Coronary artery (tissue), 2 donors: ENCODE measurements at regions not wholly inside any gene's neighbourhood (a gene's known extent, or its start where the extent isn't known, plus 50 kb on each side); places are given as distances from the start of the nearest gene placed in this dataset.

ENCODE experiments used
- DNase-seq: peaks from one replicate; pipeline ENCODE4 v3.0.0-alpha.2; 2017; ENCODE audit warnings: low spot score
- H3K27ac ChIP-seq, 2 donors: fragments of 200-600 bp; sonication (generic); one replicate each; pipeline ENCODE4 v1.5.1; 2016 to 2019
- H3K4me3 ChIP-seq: fragments of 200-600 bp; sonication (generic); 2 replicates; pipeline ENCODE4 v1.5.1; 2016; ENCODE audit warnings: mild to moderate bottlenecking, moderate library complexity
- CTCF ChIP-seq: fragments of 200-600 bp; sonication (generic); IDR thresholded peaks from one replicate; pipeline ENCODE4 v1.5.1; 2019; ENCODE audit warnings: antibody characterized with exemption

- no peak for TF ChIP-seq CTCF
- Histone ChIP-seq H3K4me3 (no peak overlapping the region), H3K27ac (no peak overlapping the region)
- no peak for DNase-seq
Measured at GRCh38 chr13:84400706-84401105, 518.4 kb upstream of the SLITRK1 start.

GRCh38 chr13:84399320-84400085, 517.2 kb upstream of the SLITRK1 start:
- no peak overlapping the region for H3K27ac ChIP-seq
- TF ChIP-seq CTCF: no peak
- no peak overlapping the region for H3K4me3 ChIP-seq
- no peak for DNase-seq

DNA sequence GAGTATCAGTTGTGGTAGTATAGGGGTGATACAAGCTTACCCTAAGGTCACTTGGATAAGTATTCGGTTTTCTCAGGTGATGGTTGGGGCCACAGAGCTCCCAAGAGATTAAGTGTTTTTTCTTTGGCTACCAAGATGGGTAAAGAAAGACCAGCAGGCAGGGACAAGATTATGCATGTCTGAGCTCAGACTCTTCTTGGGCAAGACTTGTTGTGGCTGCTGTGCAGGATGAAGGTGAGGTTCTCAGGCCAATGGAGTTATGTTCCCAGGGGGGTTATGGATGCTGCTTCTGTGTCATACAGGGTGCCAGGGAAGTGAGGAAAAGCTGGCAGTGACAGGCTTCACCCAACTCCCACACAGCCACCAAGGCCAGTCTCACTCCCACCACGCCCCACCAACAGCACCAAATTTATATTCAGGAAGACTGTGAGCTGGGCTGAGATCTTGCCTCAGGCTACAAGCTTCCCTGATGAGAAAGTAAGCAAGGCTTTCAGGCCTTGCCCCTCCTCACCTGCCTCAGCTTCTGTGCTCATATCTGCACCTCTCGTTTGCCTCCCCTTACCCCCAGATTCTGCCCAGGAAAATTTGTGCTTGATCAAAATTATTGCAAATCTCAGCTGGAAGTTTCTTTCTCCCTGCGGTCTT, 511.8 kb upstream of the SLITRK1 start:
- DNase-seq: no peak
- H3K27ac ChIP-seq: no peak overlapping the region

GRCh38 chr13:84380866-84381265, 498.6 kb upstream of the SLITRK1 start:
- no peak for DNase-seq
- Histone ChIP-seq H3K4me3 (no peak overlapping the region), H3K27ac (no peak overlapping the region)
- TF ChIP-seq CTCF: no peak

More for the DNA sequence above, 511.8 kb upstream of the SLITRK1 start:
- H3K4me3 ChIP-seq: no peak overlapping the region
- TF ChIP-seq CTCF: no peak

- DNase-seq: no peak
- Histone ChIP-seq H3K4me3 (no peak overlapping the region), H3K27ac (no peak overlapping the region)
- no peak for TF ChIP-seq CTCF
Measured at GRCh38 chr13:84377106-84377505, 494.8 kb upstream of the SLITRK1 start.

GRCh38 chr13:84366506-84366905, 484.2 kb upstream of the SLITRK1 start:
- TF ChIP-seq CTCF: no peak
- no peak for DNase-seq
- no peak overlapping the region for H3K4me3 ChIP-seq

DNA sequence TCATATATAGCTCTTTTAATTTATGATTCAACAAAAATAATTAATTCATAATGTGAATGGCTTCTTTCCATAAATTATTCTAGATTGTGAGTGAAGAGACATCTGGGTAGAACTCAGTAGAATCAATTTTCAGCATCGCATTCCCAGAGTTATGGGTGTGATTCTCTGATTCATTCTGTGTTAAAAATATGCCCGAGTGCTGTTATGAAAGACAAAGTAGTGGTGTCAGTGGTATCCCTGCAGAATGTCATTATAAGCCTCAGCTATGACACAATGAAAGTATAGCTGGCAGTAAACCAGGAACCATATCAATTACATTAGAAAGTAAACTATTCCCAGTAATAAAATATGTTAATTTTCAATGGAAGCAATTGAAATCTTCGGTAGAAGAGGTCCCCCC, 480.5 kb upstream of the SLITRK1 start:
- DNase-seq: no peak
- no peak overlapping the region for H3K4me3 ChIP-seq
- H3K27ac ChIP-seq: no peak overlapping the region
- TF ChIP-seq CTCF: no peak

More at GRCh38 chr13:84366506-84366905, 484.2 kb upstream of the SLITRK1 start:
- H3K27ac ChIP-seq: no peak overlapping the region
